ENCODE measurements at regions not wholly inside any gene's neighbourhood (a gene's known extent, or its start where the extent isn't known, plus 50 kb on each side); places are given as distances from the start of the nearest gene placed in this dataset.

DNA sequence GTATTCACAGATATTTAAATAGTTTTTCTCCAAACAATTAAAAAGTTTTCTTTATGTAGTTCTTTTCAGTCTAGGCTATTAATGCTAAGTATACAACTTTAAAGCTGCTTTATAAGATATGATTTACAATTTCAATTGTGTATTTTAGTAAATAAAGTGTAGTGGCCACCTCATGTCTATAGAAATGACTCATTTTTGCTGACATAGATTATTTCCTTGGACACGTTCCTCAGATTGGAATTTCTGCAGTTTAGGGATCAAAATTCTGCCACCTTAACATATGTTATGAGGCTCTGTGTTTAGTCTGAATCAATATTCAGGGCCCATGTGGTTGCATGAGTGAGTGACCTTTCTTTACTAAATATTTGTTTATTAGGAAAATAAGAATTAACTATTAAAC is 750.2 kb downstream of the IRX1 start:
- ATAC-seq (ENCODE audit: insufficient number of reproducible peaks, low FRiP score, low read depth), result no peak
- H3K27ac ChIP-seq, result no peak overlapping the region
- H3K9me3 ChIP-seq, result no peaks in the 10 kb centered on the region
- no peaks in the 10 kb centered on the region for H3K4me1 ChIP-seq (ENCODE audit: control insufficient read depth in 1 of 2, low read depth in 2 of 2)
- no peak for DNase-seq (ENCODE audit: low spot score)
- no peaks in the 10 kb centered on the region for H3K36me3 ChIP-seq
- TF ChIP-seq, protein P1, sequence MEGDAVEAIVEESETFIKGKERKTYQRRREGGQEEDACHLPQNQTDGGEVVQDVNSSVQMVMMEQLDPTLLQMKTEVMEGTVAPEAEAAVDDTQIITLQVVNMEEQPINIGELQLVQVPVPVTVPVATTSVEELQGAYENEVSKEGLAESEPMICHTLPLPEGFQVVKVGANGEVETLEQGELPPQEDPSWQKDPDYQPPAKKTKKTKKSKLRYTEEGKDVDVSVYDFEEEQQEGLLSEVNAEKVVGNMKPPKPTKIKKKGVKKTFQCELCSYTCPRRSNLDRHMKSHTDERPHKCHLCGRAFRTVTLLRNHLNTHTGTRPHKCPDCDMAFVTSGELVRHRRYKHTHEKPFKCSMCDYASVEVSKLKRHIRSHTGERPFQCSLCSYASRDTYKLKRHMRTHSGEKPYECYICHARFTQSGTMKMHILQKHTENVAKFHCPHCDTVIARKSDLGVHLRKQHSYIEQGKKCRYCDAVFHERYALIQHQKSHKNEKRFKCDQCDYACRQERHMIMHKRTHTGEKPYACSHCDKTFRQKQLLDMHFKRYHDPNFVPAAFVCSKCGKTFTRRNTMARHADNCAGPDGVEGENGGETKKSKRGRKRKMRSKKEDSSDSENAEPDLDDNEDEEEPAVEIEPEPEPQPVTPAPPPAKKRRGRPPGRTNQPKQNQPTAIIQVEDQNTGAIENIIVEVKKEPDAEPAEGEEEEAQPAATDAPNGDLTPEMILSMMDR (IDR thresholded peaks at IDR 0.05), result no peak
- no peak overlapping the region for H3K4me3 ChIP-seq
- H3K27me3 ChIP-seq (replicated peaks; ENCODE audit: insufficient read depth), result no peaks in the 10 kb centered on the region

DNA sequence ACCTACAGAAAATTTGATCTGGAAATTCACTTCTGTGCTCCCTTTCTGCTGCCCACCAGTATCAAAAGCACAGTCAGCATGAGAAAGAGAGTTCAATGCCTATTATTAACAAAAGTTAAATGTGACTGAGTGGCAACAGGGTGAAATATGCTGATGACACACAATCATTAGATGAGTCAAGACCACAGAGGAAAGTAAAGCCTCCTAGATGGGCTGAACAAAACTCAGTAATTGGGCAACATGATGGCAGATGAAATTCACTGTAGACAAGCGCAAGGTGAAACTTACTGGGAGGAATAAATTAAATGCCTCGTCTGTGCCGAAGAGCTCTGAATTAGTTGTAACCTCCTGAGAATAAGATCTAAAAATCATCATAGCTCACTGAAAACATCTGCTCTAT is 752.8 kb downstream of the IRX1 start:
- no peaks in the 10 kb centered on the region for H3K4me1 ChIP-seq (ENCODE audit: control insufficient read depth in 1 of 2, low read depth in 2 of 2)
- DNase-seq (ENCODE audit: low spot score) (no peak), ATAC-seq (ENCODE audit: insufficient number of reproducible peaks, low FRiP score, low read depth) (no peak)
- TF ChIP-seq, protein P1 (IDR thresholded peaks at IDR 0.05), result no peak
- H3K27me3 ChIP-seq (replicated peaks; ENCODE audit: insufficient read depth), result no peaks in the 10 kb centered on the region
- no peak overlapping the region for H3K27ac ChIP-seq
- no peak overlapping the region for H3K4me3 ChIP-seq
- no peaks in the 10 kb centered on the region for H3K36me3 ChIP-seq
- no peaks in the 10 kb centered on the region for H3K9me3 ChIP-seq

DNA sequence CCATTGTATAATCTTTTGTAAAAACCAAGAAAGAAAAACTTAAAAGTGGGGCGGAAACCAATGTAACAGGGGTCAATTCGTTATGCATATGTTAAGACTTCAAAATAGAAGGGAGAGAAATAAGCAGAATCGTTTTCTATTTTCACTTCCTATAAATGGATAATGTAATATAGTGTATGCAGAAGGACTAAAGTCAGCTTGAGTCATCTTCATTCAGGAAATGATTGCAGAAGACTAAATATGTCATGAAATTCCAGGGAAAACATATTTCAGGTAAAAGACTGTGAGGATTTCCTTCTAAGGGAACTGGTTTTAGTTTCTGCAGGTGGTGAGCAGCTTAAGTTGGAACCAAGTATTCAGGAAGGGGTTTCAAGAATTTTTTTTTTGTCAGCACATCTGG is 753.3 kb downstream of the IRX1 start:
- TF ChIP-seq, protein P1 (IDR thresholded peaks at IDR 0.05), result no peak
- Histone ChIP-seq H3K9me3 (no peaks in the 10 kb centered on the region), H3K27me3 (replicated peaks; ENCODE audit: insufficient read depth) (no peaks in the 10 kb centered on the region), H3K4me3 (no peak overlapping the region), H3K4me1 (ENCODE audit: control insufficient read depth in 1 of 2, low read depth in 2 of 2) (no peaks in the 10 kb centered on the region), H3K27ac (no peak overlapping the region), H3K36me3 (no peaks in the 10 kb centered on the region)
- DNase-seq (ENCODE audit: low spot score), result no peak
- no peak for ATAC-seq (ENCODE audit: insufficient number of reproducible peaks, low FRiP score, low read depth)

DNA sequence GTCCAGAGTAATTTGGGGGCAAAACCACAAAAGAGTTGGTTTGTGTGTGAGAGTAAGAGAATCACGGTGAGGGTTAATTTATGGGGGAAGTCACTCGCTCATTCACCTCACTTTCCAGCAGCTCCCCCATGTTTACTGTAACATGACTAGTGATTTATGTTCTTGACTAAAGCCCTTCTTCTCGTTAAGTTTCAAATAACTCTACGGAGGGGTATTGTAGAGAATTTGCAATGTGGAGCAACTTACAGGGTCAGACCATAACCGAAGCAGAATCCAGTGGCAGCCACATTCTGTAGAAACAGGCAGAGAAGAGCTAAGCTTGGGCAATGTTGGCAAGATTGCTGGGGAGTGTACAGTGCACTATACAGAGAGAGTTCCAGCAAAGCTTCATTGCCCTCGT is 760.6 kb downstream of the IRX1 start:
- Histone ChIP-seq H3K4me1 (ENCODE audit: control insufficient read depth in 1 of 2, low read depth in 2 of 2) (no peaks in the 10 kb centered on the region), H3K27ac (no peak overlapping the region), H3K36me3 (no peaks in the 10 kb centered on the region), H3K27me3 (replicated peaks; ENCODE audit: insufficient read depth) (no peaks in the 10 kb centered on the region), H3K9me3 (no peaks in the 10 kb centered on the region), H3K4me3 (no peak overlapping the region)
- ATAC-seq (ENCODE audit: insufficient number of reproducible peaks, low FRiP score, low read depth), result no peak
- TF ChIP-seq, protein P1 (IDR thresholded peaks at IDR 0.05), result no peak
- no peak for DNase-seq (ENCODE audit: low spot score)

DNA sequence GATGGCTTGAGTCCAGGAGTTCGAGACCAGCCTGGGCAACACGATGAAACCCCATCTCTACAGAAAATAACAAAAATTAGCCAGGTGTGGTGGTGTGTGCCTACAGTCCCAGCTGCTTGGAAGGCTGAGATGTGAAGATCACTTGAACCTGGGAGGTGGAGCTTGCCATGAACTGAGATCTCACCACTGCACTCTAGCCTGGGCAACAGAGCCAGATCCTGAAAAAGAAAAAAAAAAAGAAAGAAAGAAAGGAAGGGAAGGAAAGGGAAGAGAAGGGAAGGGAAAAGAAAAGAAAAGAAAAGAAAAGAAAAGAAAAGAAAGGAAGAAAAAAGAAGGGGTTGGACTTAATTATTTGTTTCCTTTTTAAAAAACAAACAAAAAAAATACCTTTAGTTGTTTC is 764.2 kb downstream of the IRX1 start:
- DNase-seq (ENCODE audit: low spot score), result no peak
- Histone ChIP-seq H3K9me3 (no peaks in the 10 kb centered on the region), H3K36me3 (no peaks in the 10 kb centered on the region), H3K4me3 (no peak overlapping the region), H3K4me1 (ENCODE audit: control insufficient read depth in 1 of 2, low read depth in 2 of 2) (no peaks in the 10 kb centered on the region), H3K27me3 (replicated peaks; ENCODE audit: insufficient read depth) (no peaks in the 10 kb centered on the region), H3K27ac (no peak overlapping the region)
- no peak for ATAC-seq (ENCODE audit: insufficient number of reproducible peaks, low FRiP score, low read depth)
- TF ChIP-seq, protein P1 (IDR thresholded peaks at IDR 0.05), result no peak

Data from thoracic aorta (tissue), 2 donors.